Esophagus squamous epithelium (tissue), 4 donors: ENCODE measurements at regions not wholly inside any gene's neighbourhood (a gene's known extent, or its start where the extent isn't known, plus 50 kb on each side); places are given as distances from the start of the nearest gene placed in this dataset.

Experiments used
- CTCF ChIP-seq, 6 experiments: fragments of 450-650 bp in 4 of 6; fragments of 200-600 bp in 2 of 6; sonication (generic) in 2 of 6; IDR thresholded peaks; one replicate each; pipeline ENCODE4 v1.5.1; 2016 to 2019; ENCODE audit warnings: antibody characterized with exemption in 6 of 6, mild to moderate bottlenecking in 4 of 6, moderate library complexity in 4 of 6
- POLR2A ChIP-seq, 4 donors: fragments of 450-650 bp; IDR thresholded peaks; one replicate each; pipeline ENCODE4 v1.6.1; 2017; ENCODE audit warnings: antibody characterized with exemption in 4 of 4, mild to moderate bottlenecking in 4 of 4, moderate library complexity in 3 of 4

GRCh38 chr5:124395926-124396325, 350.5 kb downstream of the ZNF608 start:
- TF ChIP-seq CTCF (IDR thresholded peaks at IDR 0.05) (no peak), POLR2A (IDR thresholded peaks at IDR 0.05) (no peak)
